Activated CD8-positive, alpha-beta T cell treated with anti-CD3 and anti-CD28 coated beads for 36 hours (primary cell): ENCODE measurements at regions not wholly inside any gene's neighbourhood (a gene's known extent, or its start where the extent isn't known, plus 50 kb on each side); places are given as distances from the start of the nearest gene placed in this dataset.

Source experiments
- ATAC-seq: fragments of 200-7000 bp; cut with Tn5 transposase; one replicate; pipeline ENCODE4 v1.10.0; 2021; ENCODE audit warnings: mild to moderate bottlenecking, moderate library complexity
- CTCF ChIA-PET: fragments of 350-600 bp; sonication (Branson Sonifier 250); formaldehyde crosslinking; loops from one replicate; lab custom pipeline; 2021; ENCODE audit warnings: antibody characterized with exemption; lab: Charles Lee
- POLR2A ChIA-PET: fragments of 350-600 bp; sonication (Branson Sonifier 250); formaldehyde crosslinking; loops from one replicate; lab custom pipeline; 2021; ENCODE audit warnings: antibody characterized with exemption; lab: Charles Lee
- DNase-seq: peaks from one replicate; pipeline ENCODE4 v3.0.0-alpha.2; 2020
- H3K27ac Mint-ChIP-seq: one replicate; pipeline ENCODE4 v1.8.0; 2021; ENCODE audit warnings: mild to moderate bottlenecking, mixed read lengths
- H3K27me3 Mint-ChIP-seq: one replicate; pipeline ENCODE4 v1.8.0; 2021; ENCODE audit warnings: mixed read lengths
- H3K36me3 Mint-ChIP-seq: one replicate; pipeline ENCODE4 v1.8.0; 2021; ENCODE audit warnings: low read depth, mixed read lengths
- H3K4me1 Mint-ChIP-seq: one replicate; pipeline ENCODE4 v1.8.0; 2021; ENCODE audit warnings: low read depth, mixed read lengths
- H3K4me3 Mint-ChIP-seq: one replicate; pipeline ENCODE4 v1.8.0; 2021; ENCODE audit warnings: mild to moderate bottlenecking, moderate library complexity, mixed read lengths
- H3K9me3 Mint-ChIP-seq: one replicate; pipeline ENCODE4 v1.8.0; 2021; ENCODE audit warnings: mixed read lengths
- intact Hi-C: fragments of 100-400 bp; cut with micrococcal nuclease; formaldehyde crosslinking; loops from one replicate; pipeline ENCODE4 v1.10.0; 2022
- TF ChIP-seq, protein P1 (sequence below): fragments of 200-600 bp; IDR thresholded peaks from one replicate; pipeline ENCODE4 v1.8.0; 2022; ENCODE audit warnings: antibody characterized with exemption, mild to moderate bottlenecking

GRCh38 chr15:47312161-47312560, 405.1 kb upstream of the SEMA6D start:
- DNase-seq (no peak), ATAC-seq (no peak)
- CTCF ChIA-PET, result no interaction called here
- intact Hi-C loops, result no loop called here
- Mint-ChIP-seq H3K4me3 (no peak overlapping the region), H3K36me3 (no peaks in the 10 kb centered on the region), H3K4me1 (no peaks in the 10 kb centered on the region), H3K27me3 (no peaks in the 10 kb centered on the region), H3K9me3 (peaks cover 4% of the 10 kb centered on the region), H3K27ac (no peak overlapping the region)
- POLR2A ChIA-PET, result interaction anchor here (0.8 kb wide), 1 partner anchor 12 kb away, joined by 3 read pairs; no protein-coding TSS in a partner anchor
- TF ChIP-seq, protein P1, sequence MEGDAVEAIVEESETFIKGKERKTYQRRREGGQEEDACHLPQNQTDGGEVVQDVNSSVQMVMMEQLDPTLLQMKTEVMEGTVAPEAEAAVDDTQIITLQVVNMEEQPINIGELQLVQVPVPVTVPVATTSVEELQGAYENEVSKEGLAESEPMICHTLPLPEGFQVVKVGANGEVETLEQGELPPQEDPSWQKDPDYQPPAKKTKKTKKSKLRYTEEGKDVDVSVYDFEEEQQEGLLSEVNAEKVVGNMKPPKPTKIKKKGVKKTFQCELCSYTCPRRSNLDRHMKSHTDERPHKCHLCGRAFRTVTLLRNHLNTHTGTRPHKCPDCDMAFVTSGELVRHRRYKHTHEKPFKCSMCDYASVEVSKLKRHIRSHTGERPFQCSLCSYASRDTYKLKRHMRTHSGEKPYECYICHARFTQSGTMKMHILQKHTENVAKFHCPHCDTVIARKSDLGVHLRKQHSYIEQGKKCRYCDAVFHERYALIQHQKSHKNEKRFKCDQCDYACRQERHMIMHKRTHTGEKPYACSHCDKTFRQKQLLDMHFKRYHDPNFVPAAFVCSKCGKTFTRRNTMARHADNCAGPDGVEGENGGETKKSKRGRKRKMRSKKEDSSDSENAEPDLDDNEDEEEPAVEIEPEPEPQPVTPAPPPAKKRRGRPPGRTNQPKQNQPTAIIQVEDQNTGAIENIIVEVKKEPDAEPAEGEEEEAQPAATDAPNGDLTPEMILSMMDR, result no peak

- DNase-seq (no peak), ATAC-seq (no peak)
- TF ChIP-seq, protein P1, result no peak
- Mint-ChIP-seq H3K27me3 (no peaks in the 10 kb centered on the region), H3K27ac (no peak overlapping the region), H3K4me1 (no peaks in the 10 kb centered on the region), H3K36me3 (no peaks in the 10 kb centered on the region), H3K9me3 (no peaks in the 10 kb centered on the region), H3K4me3 (no peak overlapping the region)
- intact Hi-C loops, result no loop called here
- ChIA-PET POLR2A (interaction anchor here (0.6 kb wide), 1 partner anchor 984 kb away, joined by 3 read pairs; no protein-coding TSS in a partner anchor), CTCF (no interaction called here)
Measured at GRCh38 chr15:47326410-47327333, 390.6 kb upstream of the SEMA6D start.

DNA sequence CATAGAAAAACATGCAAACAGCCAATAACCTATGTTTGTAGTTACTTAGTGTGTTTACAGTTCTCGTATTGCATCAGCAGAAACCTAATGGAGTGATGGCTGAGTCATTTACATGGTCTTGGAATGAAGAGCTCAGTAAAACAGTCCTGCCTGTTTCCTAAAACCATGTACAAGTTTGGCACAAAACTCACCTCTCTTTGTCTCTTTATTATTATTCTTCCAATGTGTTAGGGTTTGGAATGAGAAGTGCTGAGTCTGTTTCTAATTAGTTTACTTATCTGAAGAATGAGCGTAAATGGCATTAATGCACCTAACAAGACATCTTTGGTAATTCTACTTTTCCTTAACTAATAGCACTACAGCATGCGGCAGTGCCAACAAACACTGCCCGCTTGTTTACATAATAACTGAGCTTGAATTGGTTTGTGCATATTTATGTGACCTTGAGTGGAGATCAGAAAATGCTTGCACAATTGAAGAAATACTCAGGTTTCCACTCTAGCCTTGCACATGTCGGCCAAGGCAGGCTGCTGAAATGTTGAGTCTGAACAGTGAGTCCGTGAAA, 385.4 kb upstream of the SEMA6D start:
- ChIA-PET CTCF (no interaction called here), POLR2A (interaction anchor here (0.5 kb wide), 1 partner anchor 57 kb away, joined by 3 read pairs; no protein-coding TSS in a partner anchor)
- no peaks in the 10 kb centered on the region for H3K36me3 Mint-ChIP-seq
- no peak for ATAC-seq
- H3K4me1 Mint-ChIP-seq, result no peaks in the 10 kb centered on the region
- intact Hi-C loops, result no loop called here
- no peak for DNase-seq
- H3K27ac Mint-ChIP-seq, result no peak overlapping the region
- H3K4me3 Mint-ChIP-seq, result no peak overlapping the region
- peaks cover 4% of the 10 kb centered on the region for H3K9me3 Mint-ChIP-seq
- no peaks in the 10 kb centered on the region for H3K27me3 Mint-ChIP-seq
- TF ChIP-seq, protein P1, result no peak

GRCh38 chr15:47332481-47332880, 384.8 kb upstream of the SEMA6D start:
- Mint-ChIP-seq H3K36me3 (no peaks in the 10 kb centered on the region), H3K4me3 (no peak overlapping the region), H3K4me1 (no peaks in the 10 kb centered on the region), H3K27ac (no peak overlapping the region), H3K27me3 (no peaks in the 10 kb centered on the region), H3K9me3 (peaks cover 4% of the 10 kb centered on the region)
- intact Hi-C loops, result no loop called here
- TF ChIP-seq, protein P1, result no peak
- ChIA-PET CTCF (no interaction called here), POLR2A (no interaction called here)
- no peak for ATAC-seq
- no peak for DNase-seq

- ChIA-PET CTCF (no interaction called here), POLR2A (no interaction called here)
- TF ChIP-seq, protein P1, result no peak
- no peak for DNase-seq
- H3K27me3 Mint-ChIP-seq, result no peaks in the 10 kb centered on the region
- H3K4me3 Mint-ChIP-seq, result no peak overlapping the region
- no peaks in the 10 kb centered on the region for H3K36me3 Mint-ChIP-seq
- no peak for ATAC-seq
- H3K9me3 Mint-ChIP-seq, result peaks cover 4% of the 10 kb centered on the region
- intact Hi-C loops, result no loop called here
- no peak overlapping the region for H3K27ac Mint-ChIP-seq
- H3K4me1 Mint-ChIP-seq, result no peaks in the 10 kb centered on the region
Measured at GRCh38 chr15:47333734-47334133, 383.6 kb upstream of the SEMA6D start.
